ENCODE measurements at regions not wholly inside any gene's neighbourhood (a gene's known extent, or its start where the extent isn't known, plus 50 kb on each side); places are given as distances from the start of the nearest gene placed in this dataset.
A peak's percentile ranks its signal among the peaks of the same experiment; 100 is the strongest.

GRCh38 chr22:49713003-49713402, 114.7 kb downstream of the BRD1 start:
- H3K4me3 ChIP-seq, result no peak overlapping the region
- H3K27ac ChIP-seq, result no peak overlapping the region
- no peak for TF ChIP-seq CTCF (IDR thresholded peaks at IDR 0.05)
- DNase-seq (ENCODE audit: low spot score), result no peak

- DNase-seq (ENCODE audit: low spot score), result no peak
- no peak for TF ChIP-seq CTCF (IDR thresholded peaks at IDR 0.05)
- Histone ChIP-seq H3K27ac (no peak overlapping the region), H3K4me3 (no peak overlapping the region)
These were observed 115.4 kb downstream of the BRD1 start for GRCh38 chr22:49712195-49712791.

GRCh38 chr22:49710746-49711145, 116.9 kb downstream of the BRD1 start:
- no peak overlapping the region for H3K27ac ChIP-seq
- no peak for TF ChIP-seq CTCF (IDR thresholded peaks at IDR 0.05)
- no peak for DNase-seq (ENCODE audit: low spot score)

GRCh38 chr22:49709464-49709863, 118.2 kb downstream of the BRD1 start:
- H3K27ac ChIP-seq, result no peak overlapping the region
- TF ChIP-seq CTCF (IDR thresholded peaks at IDR 0.05), result no peak
- H3K4me3 ChIP-seq, result no peak overlapping the region
- no peak for DNase-seq (ENCODE audit: low spot score)

More at GRCh38 chr22:49710746-49711145, 116.9 kb downstream of the BRD1 start:
- no peak overlapping the region for H3K4me3 ChIP-seq

- Histone ChIP-seq H3K4me3 (no peak overlapping the region), H3K27ac (no peak overlapping the region)
- DNase-seq (ENCODE audit: low spot score), result no peak
- TF ChIP-seq CTCF (IDR thresholded peaks at IDR 0.05), result no peak
These were observed 121.7 kb downstream of the BRD1 start for GRCh38 chr22:49705972-49706352.

GRCh38 chr22:49705216-49705971, 122.3 kb downstream of the BRD1 start:
- TF ChIP-seq CTCF (IDR thresholded peaks at IDR 0.05), result no peak

More at GRCh38 chr22:49705216-49705971, 122.3 kb downstream of the BRD1 start:
- Histone ChIP-seq H3K27ac (no peak overlapping the region), H3K4me3 (no peak overlapping the region)
- DNase-seq (ENCODE audit: low spot score), result peak; percentile 46
